MM.1S (cell line): ENCODE measurements at regions not wholly inside any gene's neighbourhood (a gene's known extent, or its start where the extent isn't known, plus 50 kb on each side); places are given as distances from the start of the nearest gene placed in this dataset.
A peak's percentile ranks its signal among the peaks of the same experiment; 100 is the strongest.
"Not testable (repeated sequence)": the region's sequence is repeated elsewhere in the genome, so short reads cannot be mapped to it uniquely, and the experiment has no call there.

Experiments
- DNase-seq: peaks from one replicate; pipeline ENCODE4 v3.0.0-alpha.2; 2015
- H2AFZ ChIP-seq: fragments of 300-600 bp; sonication (generic); 2 replicates; pipeline ENCODE4 v1.6.0; 2016; ENCODE audit warnings: antibody characterized with exemption, low read length
- H3F3A ChIP-seq: fragments of 300-600 bp; sonication (generic); 2 replicates; pipeline ENCODE4 v1.6.1; 2016; ENCODE audit warnings: mild to moderate bottlenecking, antibody characterized with exemption, low read length, moderate library complexity, mixed read lengths; ENCODE audit not compliant: insufficient read depth
- H3K27ac ChIP-seq: fragments of 300-600 bp; sonication (generic); 2 replicates; pipeline ENCODE4 v1.5.1; 2016; ENCODE audit warnings: mild to moderate bottlenecking, low read length
- H3K27me3 ChIP-seq: fragments of 300-600 bp; sonication (generic); replicated peaks from 2 replicates; pipeline ENCODE4 v1.6.0; 2016; ENCODE audit warnings: low read length; ENCODE audit not compliant: insufficient read depth
- H3K36me3 ChIP-seq: fragments of 300-600 bp; sonication (generic); replicated peaks from 2 replicates; pipeline ENCODE4 v1.6.1; 2016; ENCODE audit warnings: mild to moderate bottlenecking, low read length, mixed read lengths; ENCODE audit not compliant: insufficient read depth
- H3K4me1 ChIP-seq: fragments of 300-600 bp; sonication (generic); 2 replicates; pipeline ENCODE4 v1.6.1; 2016; ENCODE audit warnings: low read length, mixed read lengths
- H3K4me2 ChIP-seq: fragments of 300-600 bp; sonication (generic); 2 replicates; pipeline ENCODE4 v1.6.0; 2016; ENCODE audit warnings: low read depth, low read length
- H3K4me3 ChIP-seq: fragments of 300-600 bp; sonication (generic); 2 replicates; pipeline ENCODE4 v1.5.1; 2016; ENCODE audit warnings: low read length, mixed read lengths
- H3K79me2 ChIP-seq: fragments of 300-600 bp; sonication (generic); 2 replicates; pipeline ENCODE4 v1.6.1; 2016; ENCODE audit warnings: mixed run types, low read length, mixed read lengths
- H3K9ac ChIP-seq: fragments of 300-600 bp; sonication (generic); 2 replicates; pipeline ENCODE4 v1.6.1; 2016; ENCODE audit warnings: low read length, mixed read lengths
- H3K9me2 ChIP-seq: fragments of 300-600 bp; sonication (generic); replicated peaks from 2 replicates; pipeline ENCODE4 v1.6.1; 2016; ENCODE audit warnings: mild to moderate bottlenecking, low read length, mixed read lengths; ENCODE audit not compliant: insufficient read depth
- H3K9me3 ChIP-seq: fragments of 300-600 bp; sonication (generic); replicated peaks from 2 replicates; pipeline ENCODE4 v1.6.1; 2016; ENCODE audit warnings: mild to moderate bottlenecking, low read length, mixed read lengths; ENCODE audit not compliant: insufficient read depth
- H4K20me1 ChIP-seq: fragments of 300-600 bp; sonication (generic); 2 replicates; pipeline ENCODE4 v1.6.1; 2016; ENCODE audit warnings: mild to moderate bottlenecking, low read length, moderate library complexity, mixed read lengths; ENCODE audit not compliant: insufficient read depth
- EZH2 ChIP-seq: fragments of 300-600 bp; sonication (generic); optimal IDR thresholded peaks from 2 replicates; pipeline ENCODE3; 2017; ENCODE audit warnings: low read depth, mild to moderate bottlenecking, antibody characterized with exemption, low read length, mixed read lengths
- EZH2phosphoT487 ChIP-seq: fragments of 300-600 bp; sonication (generic); IDR thresholded peaks from 2 replicates; pipeline ENCODE4 v1.6.1; 2018; ENCODE audit warnings: antibody characterized with exemption, low read length
- TF ChIP-seq, protein P1 (sequence below): fragments of 300-600 bp; sonication (generic); IDR thresholded peaks from 2 replicates; pipeline ENCODE4 v1.5.1; 2016; ENCODE audit warnings: antibody characterized with exemption, low read length, mixed read lengths

DNA sequence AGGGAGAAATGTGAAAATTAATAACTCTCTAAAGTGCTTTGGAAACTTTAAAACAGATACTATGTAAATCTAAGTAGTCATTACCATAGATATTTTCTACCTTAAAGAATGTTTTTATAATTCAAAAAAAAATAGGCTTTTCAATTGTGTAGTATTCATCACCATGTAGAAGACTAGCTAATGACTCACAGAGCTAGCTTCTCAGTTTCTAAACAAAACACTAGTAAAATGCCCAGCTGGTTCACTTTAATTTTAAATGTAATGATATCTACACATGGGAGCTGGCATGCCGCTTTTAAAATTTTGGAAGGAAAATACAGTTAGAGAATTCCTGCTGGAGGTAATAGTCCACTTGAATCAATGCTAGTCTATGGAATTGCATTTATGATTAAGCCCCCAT, 509.8 kb downstream of the CSNK1G3 start:
- Histone ChIP-seq H3K4me3 (no peak overlapping the region), H3K4me2 (no peak overlapping the region), H3K36me3 (no peaks in the 10 kb centered on the region), H3K27ac (no peak overlapping the region), H3K4me1 (no peaks in the 10 kb centered on the region), H3K27me3 (no peaks in the 10 kb centered on the region), H3F3A (no peaks in the 10 kb centered on the region), H4K20me1 (no peaks in the 10 kb centered on the region), H3K9ac (no peak overlapping the region), H2AFZ (no peak overlapping the region), H3K79me2 (no peaks in the 10 kb centered on the region), H3K9me3 (no peaks in the 10 kb centered on the region), H3K9me2 (no peaks in the 10 kb centered on the region)
- DNase-seq = no peak
- no peak for TF ChIP-seq EZH2phosphoT487
- no peak for TF ChIP-seq EZH2
- TF ChIP-seq, protein P1, sequence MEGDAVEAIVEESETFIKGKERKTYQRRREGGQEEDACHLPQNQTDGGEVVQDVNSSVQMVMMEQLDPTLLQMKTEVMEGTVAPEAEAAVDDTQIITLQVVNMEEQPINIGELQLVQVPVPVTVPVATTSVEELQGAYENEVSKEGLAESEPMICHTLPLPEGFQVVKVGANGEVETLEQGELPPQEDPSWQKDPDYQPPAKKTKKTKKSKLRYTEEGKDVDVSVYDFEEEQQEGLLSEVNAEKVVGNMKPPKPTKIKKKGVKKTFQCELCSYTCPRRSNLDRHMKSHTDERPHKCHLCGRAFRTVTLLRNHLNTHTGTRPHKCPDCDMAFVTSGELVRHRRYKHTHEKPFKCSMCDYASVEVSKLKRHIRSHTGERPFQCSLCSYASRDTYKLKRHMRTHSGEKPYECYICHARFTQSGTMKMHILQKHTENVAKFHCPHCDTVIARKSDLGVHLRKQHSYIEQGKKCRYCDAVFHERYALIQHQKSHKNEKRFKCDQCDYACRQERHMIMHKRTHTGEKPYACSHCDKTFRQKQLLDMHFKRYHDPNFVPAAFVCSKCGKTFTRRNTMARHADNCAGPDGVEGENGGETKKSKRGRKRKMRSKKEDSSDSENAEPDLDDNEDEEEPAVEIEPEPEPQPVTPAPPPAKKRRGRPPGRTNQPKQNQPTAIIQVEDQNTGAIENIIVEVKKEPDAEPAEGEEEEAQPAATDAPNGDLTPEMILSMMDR = no peak

DNA sequence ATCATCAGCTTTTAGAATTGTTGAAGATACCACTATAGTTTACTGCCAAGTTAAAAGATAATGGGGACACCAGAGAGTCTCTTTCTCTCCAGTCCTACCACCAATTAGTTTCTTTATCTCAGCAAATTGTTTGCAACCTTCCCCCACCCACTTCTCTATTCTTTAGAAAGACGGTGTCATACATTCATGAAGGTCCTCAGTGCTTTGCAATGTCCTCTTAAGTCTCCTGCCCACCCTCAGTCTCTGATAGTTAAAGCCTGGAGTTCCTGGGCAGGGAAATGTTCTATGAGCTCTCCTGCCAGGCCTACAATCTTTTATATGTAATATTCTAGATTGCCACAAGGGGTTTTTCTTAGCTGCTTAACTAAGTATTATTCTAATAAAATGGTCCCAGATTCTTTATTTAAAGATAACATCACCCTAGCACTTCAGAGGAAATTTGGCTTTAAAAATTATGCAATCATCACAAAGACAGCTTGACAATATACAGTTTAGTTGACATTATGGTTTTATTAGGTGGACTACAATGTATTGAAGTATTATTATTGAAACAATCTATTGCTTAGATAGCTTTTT, 509.2 kb downstream of the CSNK1G3 start:
- H3K4me2 ChIP-seq = no peak overlapping the region
- H3K27ac ChIP-seq = no peak overlapping the region
- DNase-seq = no peak
- H2AFZ ChIP-seq = no peak overlapping the region
- TF ChIP-seq EZH2 (no peak), EZH2phosphoT487 (no peak)
- TF ChIP-seq, protein P1 = no peak
- no peak overlapping the region for H3K4me3 ChIP-seq
- H3F3A ChIP-seq = no peaks in the 10 kb centered on the region
- no peaks in the 10 kb centered on the region for H3K27me3 ChIP-seq
- H3K9me3 ChIP-seq = no peaks in the 10 kb centered on the region
- no peaks in the 10 kb centered on the region for H3K79me2 ChIP-seq
- H3K9ac ChIP-seq = no peak overlapping the region
- no peaks in the 10 kb centered on the region for H3K36me3 ChIP-seq
- H4K20me1 ChIP-seq = no peaks in the 10 kb centered on the region
- H3K9me2 ChIP-seq = no peaks in the 10 kb centered on the region
- H3K4me1 ChIP-seq = no peaks in the 10 kb centered on the region

DNA sequence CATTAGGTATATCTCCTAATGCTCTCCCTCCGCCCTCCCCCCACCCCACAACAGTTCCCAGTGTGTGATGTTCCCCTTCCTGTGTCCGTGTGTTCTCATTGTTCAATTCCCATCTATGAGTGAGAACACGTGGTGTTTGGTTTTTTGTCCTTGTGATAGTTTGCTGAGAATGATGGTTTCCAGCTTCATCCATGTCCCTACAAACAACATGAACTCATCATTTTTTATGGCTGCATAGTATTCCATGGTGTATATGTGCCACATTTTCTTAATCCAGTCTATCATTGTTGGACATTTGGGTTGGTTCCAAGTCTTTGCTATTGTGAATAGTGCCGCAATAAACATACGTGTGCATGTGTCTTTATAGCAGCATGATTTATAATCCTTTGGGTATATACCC, 505.3 kb downstream of the CSNK1G3 start:
- not testable (repeated sequence) for H3K27ac ChIP-seq, H4K20me1 ChIP-seq, H3K9ac ChIP-seq, H3F3A ChIP-seq, H3K4me1 ChIP-seq, H3K4me3 ChIP-seq, H2AFZ ChIP-seq, H3K9me3 ChIP-seq, H3K36me3 ChIP-seq, H3K4me2 ChIP-seq, H3K79me2 ChIP-seq, H3K9me2 ChIP-seq, H3K27me3 ChIP-seq, DNase-seq

DNA sequence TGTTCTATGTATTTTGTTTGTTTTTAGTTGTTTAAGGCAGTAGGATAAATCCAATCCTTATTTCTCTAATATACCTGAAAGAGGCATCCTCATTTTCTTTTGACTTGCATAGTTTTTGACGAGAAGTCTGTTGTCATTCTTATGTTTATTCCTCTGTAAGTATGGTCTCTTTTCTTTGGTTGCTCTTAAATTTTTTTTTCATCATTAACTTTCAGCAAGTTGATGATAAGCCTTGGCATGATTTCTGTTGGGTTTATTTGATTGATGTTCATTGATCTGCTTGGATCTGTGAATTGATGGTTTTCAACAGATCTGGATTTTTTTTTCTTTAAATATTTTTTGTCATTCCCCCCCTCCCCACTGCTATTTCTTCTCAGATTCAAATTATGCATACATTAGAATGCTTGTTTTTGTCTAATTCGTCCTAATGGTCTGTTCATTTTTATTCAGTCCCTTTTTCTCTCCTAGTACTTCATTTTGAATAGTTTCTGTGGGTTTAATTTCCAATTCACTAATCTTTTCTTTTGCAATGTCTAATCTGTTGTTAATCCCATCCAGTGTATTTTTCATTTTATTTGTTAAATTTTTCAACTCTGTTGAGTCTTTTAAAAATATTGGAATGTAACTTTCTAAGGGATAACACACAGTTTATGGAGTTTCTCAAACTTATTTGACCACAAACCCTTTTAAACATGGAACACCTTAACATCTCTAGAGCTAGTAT, 495.9 kb downstream of the CSNK1G3 start:
- Histone ChIP-seq H3K4me1 (no peaks in the 10 kb centered on the region), H4K20me1 (no peaks in the 10 kb centered on the region), H3K4me3 (no peak overlapping the region), H2AFZ (no peak overlapping the region), H3K9ac (no peak overlapping the region), H3K27me3 (no peaks in the 10 kb centered on the region), H3K36me3 (no peaks in the 10 kb centered on the region), H3K9me2 (no peaks in the 10 kb centered on the region), H3K79me2 (no peaks in the 10 kb centered on the region), H3F3A (no peaks in the 10 kb centered on the region), H3K27ac (no peak overlapping the region), H3K4me2 (no peak overlapping the region), H3K9me3 (no peaks in the 10 kb centered on the region)
- DNase-seq = peak; percentile 21
- TF ChIP-seq, protein P1 = no peak
